GM21717 (cell line): ENCODE measurements at regions not wholly inside any gene's neighbourhood (a gene's known extent, or its start where the extent isn't known, plus 50 kb on each side); places are given as distances from the start of the nearest gene placed in this dataset.

Source experiments
- ATAC-seq: cut with Tn5 transposase; IDR thresholded peaks from one replicate; pipeline ENCODE4 v1.9.1; 2021; ENCODE audit warnings: mild to moderate bottlenecking, moderate library complexity; ENCODE audit not compliant: unreplicated experiment

DNA sequence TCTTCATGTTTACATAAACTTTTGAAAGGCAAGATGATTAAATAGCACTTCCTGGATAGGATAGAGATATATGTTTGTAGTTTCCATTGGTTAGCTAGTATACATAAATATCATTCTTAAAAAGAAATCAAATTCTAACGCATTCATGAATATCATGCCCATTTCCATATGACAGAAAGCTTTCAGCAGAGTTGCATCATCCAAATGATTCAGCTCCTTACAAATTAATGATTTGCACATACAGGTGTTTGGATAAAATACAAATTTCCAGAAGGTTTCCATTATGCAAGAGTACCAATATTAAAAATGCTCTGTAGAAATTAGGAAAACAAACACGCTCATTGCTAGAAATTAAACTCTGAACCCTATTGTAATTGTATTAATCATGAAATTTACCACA, 264.4 kb downstream of the FOXG1 start:
- ATAC-seq = no peak

- ATAC-seq = no peak
Observed at GRCh38 chr14:29035134-29035533, 268.5 kb downstream of the FOXG1 start.

GRCh38 chr14:29037411-29037810, 270.8 kb downstream of the FOXG1 start:
- no peak for ATAC-seq

GRCh38 chr14:29039171-29039570, 272.6 kb downstream of the FOXG1 start:
- no peak for ATAC-seq

GRCh38 chr14:29042551-29042950, 276.0 kb downstream of the FOXG1 start:
- ATAC-seq = no peak

DNA sequence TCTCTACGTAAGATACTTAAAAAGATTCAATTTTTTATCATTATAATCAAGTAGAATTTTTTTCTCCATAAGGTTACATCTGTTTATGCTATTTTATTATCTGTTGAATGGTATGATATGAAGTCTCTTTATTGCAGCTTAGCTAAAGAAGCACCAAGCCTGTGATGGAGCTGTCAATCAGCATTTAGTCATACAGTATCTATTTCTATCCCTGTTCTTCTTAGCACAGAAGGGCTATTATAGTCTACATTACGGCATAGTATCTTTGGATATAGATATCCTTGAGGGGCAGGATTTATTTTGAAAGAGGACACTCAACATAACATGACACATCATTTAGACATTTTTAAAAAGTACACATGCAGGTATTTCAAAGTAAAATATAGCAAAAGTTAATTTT, 277.1 kb downstream of the FOXG1 start:
- no peak for ATAC-seq

GRCh38 chr14:29045237-29045636, 278.6 kb downstream of the FOXG1 start:
- ATAC-seq = no peak

GRCh38 chr14:29054119-29054518, 287.5 kb downstream of the FOXG1 start:
- no peak for ATAC-seq

DNA sequence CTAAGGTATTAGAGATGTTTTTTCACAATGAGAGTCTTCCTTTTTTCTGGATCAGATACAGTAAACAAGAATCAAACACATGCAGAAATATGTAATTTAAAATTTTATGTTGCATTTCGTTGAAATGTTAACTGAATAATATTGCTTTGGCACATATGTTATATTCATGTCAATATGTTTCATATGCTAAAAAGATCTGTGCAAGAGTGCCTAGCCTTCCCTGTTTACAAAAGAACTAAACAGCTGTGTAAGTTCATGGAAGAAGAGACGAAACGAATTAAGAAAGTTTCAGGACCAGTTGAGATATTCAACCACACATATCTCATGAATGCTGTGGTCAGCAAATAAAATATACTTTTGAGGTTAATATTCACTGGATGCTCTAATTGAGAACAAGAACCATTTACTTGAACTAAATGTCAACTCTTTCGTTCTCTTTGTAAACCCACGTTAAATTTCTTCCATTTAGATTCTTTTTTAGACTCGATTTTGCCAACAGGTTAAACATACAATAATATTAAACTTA, 289.5 kb downstream of the FOXG1 start:
- ATAC-seq = no peak

- no peak for ATAC-seq
Observed at GRCh38 chr14:29061702-29062101, 295.1 kb downstream of the FOXG1 start.

GRCh38 chr14:29062466-29062865, 295.9 kb downstream of the FOXG1 start:
- no peak for ATAC-seq

GRCh38 chr14:29062976-29063375, 296.4 kb downstream of the FOXG1 start:
- no peak for ATAC-seq

- ATAC-seq = no peak
Observed at GRCh38 chr14:29064305-29064900, 297.8 kb downstream of the FOXG1 start.

- no peak for ATAC-seq
Observed at GRCh38 chr14:29069228-29069627, 302.6 kb downstream of the FOXG1 start.

- no peak for ATAC-seq
Observed at GRCh38 chr14:29075761-29076160, 309.2 kb downstream of the FOXG1 start.

- ATAC-seq = no peak
Observed at GRCh38 chr14:29077916-29078315, 311.3 kb downstream of the FOXG1 start.

GRCh38 chr14:29078810-29079522, 312.4 kb downstream of the FOXG1 start:
- ATAC-seq = no peak

- no peak for ATAC-seq
Observed at GRCh38 chr14:29085546-29085945, 319.0 kb downstream of the FOXG1 start.

- ATAC-seq = no peak
Observed at GRCh38 chr14:29089849-29090248, 323.3 kb downstream of the FOXG1 start.

DNA sequence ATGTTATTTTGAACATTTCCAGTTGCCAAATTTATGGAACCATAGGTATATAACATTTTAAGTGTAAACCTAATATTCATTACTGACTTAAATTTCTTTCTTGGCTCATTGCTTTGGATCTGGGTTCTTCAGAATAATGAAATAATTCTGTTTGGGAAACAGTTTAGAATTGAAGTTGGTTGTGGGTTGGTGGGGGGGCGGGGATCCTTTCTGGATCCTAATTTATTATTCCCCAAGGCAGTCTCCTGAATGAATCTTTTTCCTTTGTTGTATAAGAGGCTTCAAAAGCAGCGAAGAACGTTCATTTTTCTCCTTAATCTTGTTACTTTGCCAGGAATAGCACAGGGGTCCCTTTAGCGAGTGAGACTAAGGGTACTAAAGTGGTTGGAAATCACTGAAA, 325.5 kb downstream of the FOXG1 start:
- ATAC-seq = no peak

DNA sequence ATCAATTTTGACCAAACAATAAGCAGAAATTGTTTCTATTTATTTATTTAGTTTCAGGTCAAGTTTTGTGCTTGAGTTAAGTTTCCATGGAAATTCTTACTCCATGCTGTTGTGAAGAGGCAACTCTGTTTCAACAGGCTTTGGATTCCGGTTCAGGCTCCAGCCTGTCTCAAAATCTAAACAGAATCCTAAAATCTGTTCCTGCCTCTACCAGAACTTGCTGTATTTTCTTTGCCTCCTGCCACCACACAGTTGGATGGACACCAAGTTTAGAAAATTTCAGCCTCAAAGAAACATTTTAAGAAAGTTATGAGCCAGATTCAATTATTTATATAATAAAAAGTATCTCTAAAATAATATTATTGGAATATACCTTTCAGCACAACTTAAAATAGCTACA, 330.9 kb downstream of the FOXG1 start:
- no peak for ATAC-seq

DNA sequence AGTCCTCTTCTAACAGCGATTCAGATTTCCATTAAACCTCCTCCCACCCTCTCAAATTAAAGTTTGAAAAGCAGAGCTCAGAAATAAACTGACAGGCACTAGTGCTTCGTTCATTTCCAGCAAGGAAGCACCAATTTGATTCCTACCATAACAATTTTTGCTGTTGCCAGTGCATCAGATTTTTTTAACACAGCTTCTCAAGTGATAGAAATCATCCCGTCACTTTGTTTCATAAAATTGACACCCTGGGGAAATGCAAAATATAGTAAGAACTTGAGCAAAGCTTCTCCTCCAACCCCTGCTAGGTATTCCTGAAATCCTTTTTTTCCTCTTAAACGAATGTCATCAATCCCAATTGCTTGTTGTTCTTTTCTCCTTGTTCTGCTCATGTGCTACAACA, 332.1 kb downstream of the FOXG1 start:
- ATAC-seq = no peak

GRCh38 chr14:29102266-29102665, 335.7 kb downstream of the FOXG1 start:
- no peak for ATAC-seq
